ENCODE measurements at regions not wholly inside any gene's neighbourhood (a gene's known extent, or its start where the extent isn't known, plus 50 kb on each side); places are given as distances from the start of the nearest gene placed in this dataset.

GRCh38 chr1:9419369-9420041 lies 119.8 kb upstream of the SLC25A33 start:
- no peak for DNase-seq

GRCh38 chr1:9420835-9421532 lies 118.3 kb upstream of the SLC25A33 start:
- no peak for DNase-seq

GRCh38 chr1:9421533-9421873 lies 117.8 kb upstream of the SLC25A33 start:
- DNase-seq: no peak

GRCh38 chr1:9422321-9422720 lies 116.9 kb upstream of the SLC25A33 start:
- DNase-seq: no peak

- no peak for DNase-seq
These were observed 116.3 kb upstream of the SLC25A33 start for GRCh38 chr1:9422911-9423505.

GRCh38 chr1:9424261-9424660 lies 115.0 kb upstream of the SLC25A33 start:
- DNase-seq: no peak

- no peak for DNase-seq
These were observed 113.4 kb upstream of the SLC25A33 start for GRCh38 chr1:9425859-9426258.

GRCh38 chr1:9426291-9426711 lies 113.0 kb upstream of the SLC25A33 start:
- no peak for DNase-seq

GRCh38 chr1:9427388-9427787 lies 111.9 kb upstream of the SLC25A33 start:
- no peak for DNase-seq

- peak; percentile 99 for DNase-seq
These were observed 110.5 kb upstream of the SLC25A33 start for GRCh38 chr1:9428601-9429341.

- DNase-seq: no peak
These were observed 109.9 kb upstream of the SLC25A33 start for GRCh38 chr1:9429342-9429711.

- DNase-seq: no peak
These were observed 104.8 kb upstream of the SLC25A33 start for GRCh38 chr1:9434247-9435152.

GRCh38 chr1:9435153-9435636 lies 104.1 kb upstream of the SLC25A33 start:
- no peak for DNase-seq

- DNase-seq: no peak
These were observed 103.2 kb upstream of the SLC25A33 start for GRCh38 chr1:9435854-9436640.

GRCh38 chr1:9437961-9438430 lies 101.3 kb upstream of the SLC25A33 start:
- no peak for DNase-seq

GRCh38 chr1:9438431-9439073 lies 100.7 kb upstream of the SLC25A33 start:
- no peak for DNase-seq

- no peak for DNase-seq
These were observed 100.0 kb upstream of the SLC25A33 start for GRCh38 chr1:9439074-9439761.

- DNase-seq: no peak
These were observed 99.0 kb upstream of the SLC25A33 start for GRCh38 chr1:9440261-9440660.

GRCh38 chr1:9440763-9441194 lies 98.5 kb upstream of the SLC25A33 start:
- no peak for DNase-seq

Measured in left kidney (tissue), 1 donor.